Right atrium auricular region (tissue), 2 donors: ENCODE measurements at regions not wholly inside any gene's neighbourhood (a gene's known extent, or its start where the extent isn't known, plus 50 kb on each side); places are given as distances from the start of the nearest gene placed in this dataset.

Experiments
- DNase-seq: peaks from one replicate; pipeline ENCODE4 v3.0.0-alpha.2; 2019; ENCODE audit warnings: low spot score
- H3K27ac ChIP-seq, 2 donors: fragments of 200-600 bp; sonication (generic); 1 replicate in 1 of 2; 2 replicates in 1 of 2; pipeline ENCODE4 v1.5.1; 2016 to 2019
- H3K27me3 ChIP-seq, 2 donors: fragments of 200-600 bp; sonication (generic); one replicate each; pipeline versions ENCODE4 v1.5.1 to v1.6.0; 2017 to 2019
- H3K36me3 ChIP-seq: fragments of 200-600 bp; sonication (generic); one replicate; pipeline ENCODE4 v1.5.1; 2016
- H3K4me1 ChIP-seq, 2 donors: fragments of 200-600 bp; sonication (generic); one replicate each; pipeline versions ENCODE4 v1.5.1 to v1.6.0; 2017 to 2019
- H3K4me3 ChIP-seq, 2 donors: fragments of 200-600 bp; sonication (generic); 1 replicate in 1 of 2; 2 replicates in 1 of 2; pipeline ENCODE4 v1.5.1; 2017 to 2019; ENCODE audit warnings: mild to moderate bottlenecking in 1 of 2, moderate library complexity in 1 of 2
- H3K9me3 ChIP-seq, 2 donors: fragments of 200-600 bp; sonication (generic); one replicate each; pipeline ENCODE4 v1.5.1; 2019
- TF ChIP-seq, protein P1 (sequence below), 2 donors: fragments of 200-600 bp; sonication (generic); IDR thresholded peaks; one replicate each; pipeline ENCODE4 v1.5.1; 2019; ENCODE audit warnings: antibody characterized with exemption in 2 of 2

DNA sequence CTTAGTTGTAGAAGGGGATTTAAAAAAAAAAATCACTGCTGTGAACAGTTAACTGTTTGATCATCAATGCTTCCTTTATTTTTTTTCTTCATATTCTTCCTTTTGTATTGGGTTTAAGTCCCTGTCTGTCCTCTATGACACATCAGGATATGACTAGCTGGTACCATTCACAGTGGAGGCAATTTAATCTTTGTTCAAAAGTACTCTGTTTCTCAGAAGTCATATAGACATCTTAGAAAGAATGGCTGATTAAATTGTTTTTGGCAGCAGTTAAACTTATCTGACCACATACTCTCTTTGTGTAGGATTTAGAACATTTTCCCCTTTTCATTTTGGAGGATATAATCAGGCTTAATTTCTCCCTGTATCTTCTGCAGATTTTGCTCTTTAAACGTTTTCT, 807.8 kb upstream of the CDH2 start:
- H3K27me3 ChIP-seq: no peaks in the 10 kb centered on the region
- H3K27ac ChIP-seq: no peak overlapping the region
- no peaks in the 10 kb centered on the region for H3K36me3 ChIP-seq
- no peaks in the 10 kb centered on the region for H3K4me1 ChIP-seq
- H3K9me3 ChIP-seq: no peaks in the 10 kb centered on the region
- no peak for DNase-seq
- TF ChIP-seq, protein P1, sequence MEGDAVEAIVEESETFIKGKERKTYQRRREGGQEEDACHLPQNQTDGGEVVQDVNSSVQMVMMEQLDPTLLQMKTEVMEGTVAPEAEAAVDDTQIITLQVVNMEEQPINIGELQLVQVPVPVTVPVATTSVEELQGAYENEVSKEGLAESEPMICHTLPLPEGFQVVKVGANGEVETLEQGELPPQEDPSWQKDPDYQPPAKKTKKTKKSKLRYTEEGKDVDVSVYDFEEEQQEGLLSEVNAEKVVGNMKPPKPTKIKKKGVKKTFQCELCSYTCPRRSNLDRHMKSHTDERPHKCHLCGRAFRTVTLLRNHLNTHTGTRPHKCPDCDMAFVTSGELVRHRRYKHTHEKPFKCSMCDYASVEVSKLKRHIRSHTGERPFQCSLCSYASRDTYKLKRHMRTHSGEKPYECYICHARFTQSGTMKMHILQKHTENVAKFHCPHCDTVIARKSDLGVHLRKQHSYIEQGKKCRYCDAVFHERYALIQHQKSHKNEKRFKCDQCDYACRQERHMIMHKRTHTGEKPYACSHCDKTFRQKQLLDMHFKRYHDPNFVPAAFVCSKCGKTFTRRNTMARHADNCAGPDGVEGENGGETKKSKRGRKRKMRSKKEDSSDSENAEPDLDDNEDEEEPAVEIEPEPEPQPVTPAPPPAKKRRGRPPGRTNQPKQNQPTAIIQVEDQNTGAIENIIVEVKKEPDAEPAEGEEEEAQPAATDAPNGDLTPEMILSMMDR (IDR thresholded peaks at IDR 0.05): no peak
- no peak overlapping the region for H3K4me3 ChIP-seq

DNA sequence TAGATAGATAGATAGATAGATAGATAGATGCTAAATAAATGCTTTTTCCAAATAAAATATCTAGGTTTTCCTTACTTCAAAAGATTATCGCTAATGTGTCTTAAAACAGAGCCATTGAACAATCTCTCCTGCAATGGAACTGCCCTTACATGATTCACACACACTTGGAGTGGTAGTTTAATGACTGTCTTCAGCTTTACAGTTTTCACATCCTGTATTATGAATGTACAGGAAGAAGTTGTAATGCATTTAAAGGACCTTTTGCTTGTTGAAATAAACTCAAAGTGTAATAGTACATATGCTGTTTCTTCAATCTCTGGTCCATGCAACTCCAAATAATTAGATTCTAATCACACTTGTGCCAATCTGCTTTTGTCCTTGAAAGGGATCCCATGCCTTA, 797.6 kb upstream of the CDH2 start:
- no peak overlapping the region for H3K27ac ChIP-seq
- no peaks in the 10 kb centered on the region for H3K4me1 ChIP-seq
- TF ChIP-seq, protein P1 (IDR thresholded peaks at IDR 0.05): no peak
- no peaks in the 10 kb centered on the region for H3K27me3 ChIP-seq
- no peaks in the 10 kb centered on the region for H3K36me3 ChIP-seq
- no peaks in the 10 kb centered on the region for H3K9me3 ChIP-seq
- no peak overlapping the region for H3K4me3 ChIP-seq
- DNase-seq: no peak

- H3K27me3 ChIP-seq: no peaks in the 10 kb centered on the region
- DNase-seq: no peak
- no peak overlapping the region for H3K27ac ChIP-seq
- no peaks in the 10 kb centered on the region for H3K36me3 ChIP-seq
- H3K9me3 ChIP-seq: no peaks in the 10 kb centered on the region
- TF ChIP-seq, protein P1 (IDR thresholded peaks at IDR 0.05): no peak
- no peaks in the 10 kb centered on the region for H3K4me1 ChIP-seq
- H3K4me3 ChIP-seq: no peak overlapping the region
These were observed 796.4 kb upstream of the CDH2 start for GRCh38 chr18:28973324-28973723.

DNA sequence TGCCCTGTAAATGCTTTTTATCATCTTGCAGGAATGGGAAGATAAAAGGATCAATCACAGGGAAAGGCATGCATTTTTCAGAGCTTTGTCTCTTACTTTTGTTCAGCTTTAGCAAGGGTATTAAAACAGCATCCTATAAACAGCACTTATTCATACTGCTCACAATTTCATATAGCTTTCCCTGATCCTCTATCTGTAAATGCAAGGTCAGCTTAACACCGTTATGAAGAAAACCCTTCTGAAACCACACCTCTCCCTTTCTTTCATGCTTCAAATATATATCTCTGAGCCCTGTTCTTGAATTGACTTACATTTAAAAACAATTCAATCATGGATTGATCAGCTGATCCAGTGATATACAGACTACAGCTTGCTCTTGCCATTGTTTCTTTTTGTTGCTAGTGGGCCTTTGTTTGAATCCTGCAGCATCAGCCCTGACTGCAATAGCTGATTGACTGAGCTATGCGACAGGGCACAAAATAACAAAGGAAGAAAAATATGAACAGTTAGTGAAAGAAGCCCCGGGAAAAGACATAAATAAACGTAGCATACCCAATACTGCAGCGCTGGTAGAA, 795.5 kb upstream of the CDH2 start:
- H3K27me3 ChIP-seq: no peaks in the 10 kb centered on the region
- TF ChIP-seq, protein P1 (IDR thresholded peaks at IDR 0.05): no peak
- H3K4me1 ChIP-seq: no peaks in the 10 kb centered on the region
- H3K36me3 ChIP-seq: no peaks in the 10 kb centered on the region
- no peak overlapping the region for H3K4me3 ChIP-seq
- no peaks in the 10 kb centered on the region for H3K9me3 ChIP-seq
- H3K27ac ChIP-seq: no peak overlapping the region
- no peak for DNase-seq

DNA sequence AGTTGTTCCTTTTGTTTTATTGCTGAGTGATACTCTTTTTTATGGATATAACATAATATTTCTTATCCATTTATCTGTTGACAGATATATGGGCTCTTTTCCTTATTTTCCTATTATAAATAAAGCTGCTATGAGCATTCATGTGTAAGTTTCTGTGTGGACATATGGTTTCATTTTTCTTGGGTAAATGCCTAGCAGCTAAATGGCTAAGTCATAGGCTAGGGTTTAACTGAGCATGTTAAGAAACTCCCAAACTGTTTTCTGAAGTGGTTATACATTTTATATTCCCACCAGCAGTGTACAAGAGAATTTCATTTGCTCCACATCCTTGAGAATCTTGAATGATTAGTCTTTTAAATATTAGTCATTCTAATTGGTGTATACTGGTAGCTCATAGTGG, 786.6 kb upstream of the CDH2 start:
- Histone ChIP-seq H3K36me3 (no peaks in the 10 kb centered on the region), H3K4me3 (no peak overlapping the region), H3K27me3 (no peaks in the 10 kb centered on the region), H3K9me3 (no peaks in the 10 kb centered on the region), H3K4me1 (no peaks in the 10 kb centered on the region), H3K27ac (no peak overlapping the region)
- DNase-seq: no peak
- TF ChIP-seq, protein P1 (IDR thresholded peaks at IDR 0.05): no peak

- DNase-seq: no peak
- Histone ChIP-seq H3K4me3 (no peak overlapping the region), H3K27ac (no peak overlapping the region), H3K4me1 (no peaks in the 10 kb centered on the region), H3K36me3 (no peaks in the 10 kb centered on the region), H3K27me3 (no peaks in the 10 kb centered on the region), H3K9me3 (no peaks in the 10 kb centered on the region)
- TF ChIP-seq, protein P1 (IDR thresholded peaks at IDR 0.05): peak; percentile 26 to 64
These were observed 784.8 kb upstream of the CDH2 start for GRCh38 chr18:28961669-28962228.
